Ishikawa (cell line): ENCODE measurements at regions not wholly inside any gene's neighbourhood (a gene's known extent, or its start where the extent isn't known, plus 50 kb on each side); places are given as distances from the start of the nearest gene placed in this dataset.

Source experiments
- CEBPB ChIP-seq: IDR thresholded peaks from 2 replicates; pipeline ENCODE4 v1.6.1; 2012
- CREB1 ChIP-seq: IDR thresholded peaks from 2 replicates; pipeline ENCODE4 v1.6.1; 2012; ENCODE audit warnings: low read depth
- EGR1 ChIP-seq: IDR thresholded peaks from 2 replicates; pipeline ENCODE4 v1.6.1; 2012
- EP300 ChIP-seq: IDR thresholded peaks from 2 replicates; pipeline ENCODE4 v1.6.1; 2012; ENCODE audit warnings: borderline replicate concordance
- FOXM1 ChIP-seq: IDR thresholded peaks from 2 replicates; pipeline ENCODE4 v1.6.1; 2012; ENCODE audit warnings: low read depth, borderline replicate concordance
- NFIC ChIP-seq: IDR thresholded peaks from 2 replicates; pipeline ENCODE4 v1.6.1; 2012
- RAD21 ChIP-seq: IDR thresholded peaks from 2 replicates; pipeline ENCODE4 v1.6.1; 2012; ENCODE audit warnings: low read depth
- TAF1 ChIP-seq: IDR thresholded peaks from 2 replicates; pipeline ENCODE4 v1.6.1; 2012; ENCODE audit warnings: low read depth, mild to moderate bottlenecking
- TCF12 ChIP-seq: IDR thresholded peaks from 2 replicates; pipeline ENCODE4 v1.6.1; 2012; ENCODE audit warnings: low read depth
- TEAD4 ChIP-seq: IDR thresholded peaks from 2 replicates; pipeline ENCODE4 v1.6.1; 2012
- YY1 ChIP-seq: IDR thresholded peaks from 2 replicates; pipeline ENCODE4 v1.6.1; 2012; ENCODE audit warnings: low read depth
- ZBTB7A ChIP-seq: IDR thresholded peaks from 2 replicates; pipeline ENCODE4 v1.6.1; 2012; ENCODE audit warnings: low read depth
- TF ChIP-seq, protein P1 (sequence below): IDR thresholded peaks from 2 replicates; pipeline ENCODE4 v1.6.1; 2012
- TF ChIP-seq, protein P2 (sequence below): IDR thresholded peaks from 2 replicates; pipeline ENCODE4 v1.6.1; 2012; ENCODE audit warnings: low read depth, mild to moderate bottlenecking
- TF ChIP-seq, protein P3 (sequence below): IDR thresholded peaks from 2 replicates; pipeline ENCODE4 v1.6.1; 2012

DNA sequence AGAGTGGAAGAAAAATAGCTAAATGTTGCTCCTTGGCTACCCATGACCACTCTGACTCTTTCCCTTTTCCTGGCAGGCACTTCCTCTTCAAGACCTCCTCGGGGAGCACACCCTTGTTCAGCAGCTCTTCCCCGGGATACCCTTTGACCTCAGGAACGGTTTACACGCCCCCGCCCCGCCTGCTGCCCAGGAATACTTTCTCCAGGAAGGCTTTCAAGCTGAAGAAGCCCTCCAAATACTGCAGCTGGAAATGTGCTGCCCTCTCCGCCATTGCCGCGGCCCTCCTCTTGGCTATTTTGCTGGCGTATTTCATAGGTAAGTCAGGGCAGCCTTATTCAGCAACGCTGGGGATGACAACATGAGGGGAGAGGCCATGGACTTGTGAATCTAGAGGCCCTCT is 298.6 kb upstream of the WWC1 start:
- TF ChIP-seq YY1 (no peak), RAD21 (no peak), NFIC (no peak), EP300 (no peak), TCF12 (no peak), EGR1 (no peak), CREB1 (no peak), ZBTB7A (no peak), CEBPB (no peak), TAF1 (no peak), FOXM1 (no peak)
- TF ChIP-seq, protein P1, sequence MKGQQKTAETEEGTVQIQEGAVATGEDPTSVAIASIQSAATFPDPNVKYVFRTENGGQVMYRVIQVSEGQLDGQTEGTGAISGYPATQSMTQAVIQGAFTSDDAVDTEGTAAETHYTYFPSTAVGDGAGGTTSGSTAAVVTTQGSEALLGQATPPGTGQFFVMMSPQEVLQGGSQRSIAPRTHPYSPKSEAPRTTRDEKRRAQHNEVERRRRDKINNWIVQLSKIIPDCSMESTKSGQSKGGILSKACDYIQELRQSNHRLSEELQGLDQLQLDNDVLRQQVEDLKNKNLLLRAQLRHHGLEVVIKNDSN, result no peak
- TF ChIP-seq, protein P2, sequence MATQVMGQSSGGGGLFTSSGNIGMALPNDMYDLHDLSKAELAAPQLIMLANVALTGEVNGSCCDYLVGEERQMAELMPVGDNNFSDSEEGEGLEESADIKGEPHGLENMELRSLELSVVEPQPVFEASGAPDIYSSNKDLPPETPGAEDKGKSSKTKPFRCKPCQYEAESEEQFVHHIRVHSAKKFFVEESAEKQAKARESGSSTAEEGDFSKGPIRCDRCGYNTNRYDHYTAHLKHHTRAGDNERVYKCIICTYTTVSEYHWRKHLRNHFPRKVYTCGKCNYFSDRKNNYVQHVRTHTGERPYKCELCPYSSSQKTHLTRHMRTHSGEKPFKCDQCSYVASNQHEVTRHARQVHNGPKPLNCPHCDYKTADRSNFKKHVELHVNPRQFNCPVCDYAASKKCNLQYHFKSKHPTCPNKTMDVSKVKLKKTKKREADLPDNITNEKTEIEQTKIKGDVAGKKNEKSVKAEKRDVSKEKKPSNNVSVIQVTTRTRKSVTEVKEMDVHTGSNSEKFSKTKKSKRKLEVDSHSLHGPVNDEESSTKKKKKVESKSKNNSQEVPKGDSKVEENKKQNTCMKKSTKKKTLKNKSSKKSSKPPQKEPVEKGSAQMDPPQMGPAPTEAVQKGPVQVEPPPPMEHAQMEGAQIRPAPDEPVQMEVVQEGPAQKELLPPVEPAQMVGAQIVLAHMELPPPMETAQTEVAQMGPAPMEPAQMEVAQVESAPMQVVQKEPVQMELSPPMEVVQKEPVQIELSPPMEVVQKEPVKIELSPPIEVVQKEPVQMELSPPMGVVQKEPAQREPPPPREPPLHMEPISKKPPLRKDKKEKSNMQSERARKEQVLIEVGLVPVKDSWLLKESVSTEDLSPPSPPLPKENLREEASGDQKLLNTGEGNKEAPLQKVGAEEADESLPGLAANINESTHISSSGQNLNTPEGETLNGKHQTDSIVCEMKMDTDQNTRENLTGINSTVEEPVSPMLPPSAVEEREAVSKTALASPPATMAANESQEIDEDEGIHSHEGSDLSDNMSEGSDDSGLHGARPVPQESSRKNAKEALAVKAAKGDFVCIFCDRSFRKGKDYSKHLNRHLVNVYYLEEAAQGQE, result no peak
- TF ChIP-seq, protein P3, sequence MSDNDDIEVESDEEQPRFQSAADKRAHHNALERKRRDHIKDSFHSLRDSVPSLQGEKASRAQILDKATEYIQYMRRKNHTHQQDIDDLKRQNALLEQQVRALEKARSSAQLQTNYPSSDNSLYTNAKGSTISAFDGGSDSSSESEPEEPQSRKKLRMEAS, result no peak

DNA sequence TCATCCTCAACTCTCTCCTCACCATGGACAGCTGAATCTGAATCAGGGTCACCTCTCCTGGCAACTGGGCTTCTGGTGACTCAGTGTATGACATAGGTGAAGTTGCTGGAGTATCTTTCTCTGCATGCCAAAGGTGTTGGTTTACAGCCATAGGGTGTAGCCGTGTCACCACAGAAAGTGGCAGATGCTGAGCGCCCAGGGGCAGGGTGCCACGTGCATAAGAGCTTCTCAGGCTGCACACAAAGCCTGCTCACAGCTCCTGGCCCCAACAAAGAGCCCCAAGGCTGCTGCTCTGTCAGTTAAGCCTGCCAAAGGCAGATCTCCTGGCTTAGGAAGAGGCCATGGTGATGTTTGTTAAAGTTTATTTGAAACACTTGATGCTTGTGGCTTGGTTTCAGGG is 297.7 kb upstream of the WWC1 start:
- TF ChIP-seq EP300, result no peak
- TF ChIP-seq FOXM1, result no peak
- no peak for TF ChIP-seq EGR1
- TF ChIP-seq CREB1, result no peak
- TF ChIP-seq, protein P2, result no peak
- no peak for TF ChIP-seq ZBTB7A
- TF ChIP-seq RAD21, result no peak
- TF ChIP-seq, protein P3, result no peak
- TF ChIP-seq TEAD4, result no peak
- TF ChIP-seq TAF1, result no peak

DNA sequence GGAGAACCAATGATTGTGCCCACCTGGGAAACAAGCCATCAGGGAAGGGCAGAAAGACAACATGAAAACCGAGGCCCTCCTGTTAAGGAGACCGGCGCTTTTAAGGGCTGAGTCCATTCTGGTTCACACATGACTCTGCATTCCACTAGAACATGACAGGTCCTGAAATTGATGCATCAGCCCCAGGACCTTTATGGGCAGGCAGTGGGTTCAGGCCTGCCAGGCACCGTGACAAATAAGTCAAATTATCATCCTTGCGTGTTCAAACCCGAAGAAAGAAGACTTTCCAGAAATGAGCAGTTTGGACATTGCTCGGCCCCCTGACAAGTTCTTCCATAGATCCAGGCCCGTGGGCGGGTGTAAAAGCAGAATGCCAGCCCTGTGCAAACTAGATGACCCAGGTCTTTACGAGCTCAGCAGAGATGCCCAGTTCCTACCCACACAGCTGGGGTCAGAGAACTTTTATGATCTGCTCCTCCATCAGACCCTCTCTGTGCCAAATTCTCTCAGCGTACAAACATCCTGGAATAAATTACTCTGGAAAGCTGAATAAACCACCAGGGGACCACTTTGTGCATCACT is 295.5 kb upstream of the WWC1 start:
- TF ChIP-seq CREB1, result no peak
- TF ChIP-seq FOXM1, result no peak
- no peak for TF ChIP-seq RAD21
- TF ChIP-seq EGR1, result no peak
- no peak for TF ChIP-seq NFIC
- TF ChIP-seq TAF1, result no peak
- TF ChIP-seq, protein P1, result no peak

DNA sequence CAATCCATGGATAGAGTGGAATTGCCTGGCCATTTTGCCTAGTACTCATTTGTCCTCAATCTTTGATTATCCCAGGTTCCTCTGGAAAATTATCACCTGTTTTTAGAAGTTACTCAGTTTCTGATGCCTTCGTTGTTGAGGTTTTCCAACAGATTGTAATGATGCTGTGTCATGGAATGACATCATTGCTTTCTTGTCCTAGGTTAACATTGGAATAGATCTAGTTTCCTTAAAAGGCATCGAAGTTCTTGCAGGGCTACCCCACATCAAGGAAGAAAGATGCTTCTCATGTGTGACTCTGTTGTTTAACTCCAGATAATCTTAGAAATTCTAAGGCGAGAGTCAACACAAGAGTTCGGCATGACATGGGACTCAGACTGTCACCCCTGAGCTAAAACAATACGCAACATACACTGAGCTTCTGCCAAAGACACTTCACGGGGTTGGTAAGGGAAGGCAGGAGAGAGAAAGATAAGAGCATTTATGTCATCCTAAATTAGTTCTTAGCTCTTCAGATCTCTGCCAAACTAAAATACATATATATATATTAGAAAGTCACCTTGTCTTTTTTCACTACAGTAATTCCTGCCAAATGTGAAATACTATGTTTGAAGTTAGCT is 293.2 kb upstream of the WWC1 start:
- TF ChIP-seq CEBPB (no peak), EP300 (no peak), TEAD4 (no peak), FOXM1 (no peak), TAF1 (no peak), YY1 (no peak), ZBTB7A (no peak), RAD21 (no peak), TCF12 (no peak), CREB1 (no peak), EGR1 (no peak)
- TF ChIP-seq, protein P2, result no peak
- TF ChIP-seq, protein P1, result no peak
- TF ChIP-seq, protein P3, result no peak
